ENCODE measurements at regions not wholly inside any gene's neighbourhood (a gene's known extent, or its start where the extent isn't known, plus 50 kb on each side); places are given as distances from the start of the nearest gene placed in this dataset.

DNA sequence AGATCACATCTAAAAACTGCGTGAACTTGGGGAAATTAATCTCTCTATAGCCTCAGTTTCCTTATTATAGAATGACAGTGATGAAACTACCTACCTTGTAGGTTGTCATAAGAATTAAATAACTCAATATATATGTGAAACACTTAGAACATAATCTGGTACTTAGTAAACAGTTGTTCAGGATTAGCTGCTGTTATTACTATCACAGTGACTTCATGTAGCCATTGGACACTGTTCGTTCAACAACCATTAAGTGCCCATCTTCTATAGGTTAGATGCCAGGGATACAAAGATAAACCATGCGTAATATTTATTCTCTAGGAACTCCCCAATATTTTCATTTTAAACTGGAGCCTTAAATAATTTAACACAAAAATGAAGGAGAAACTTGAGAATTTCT, 329.0 kb upstream of the PROK2 start:
- POLR2A ChIA-PET = no interaction called here
- Mint-ChIP-seq H3K4me1 (ENCODE audit: low read depth) (no peaks in the 10 kb centered on the region), H3K9me3 (ENCODE audit: insufficient read depth) (no peaks in the 10 kb centered on the region), H3K4me3 (no peak overlapping the region), H3K27me3 (ENCODE audit: low read depth) (peaks cover 9% of the 10 kb centered on the region), H3K36me3 (ENCODE audit: low read depth) (no peaks in the 10 kb centered on the region), H3K27ac (no peak overlapping the region)
- CTCF ChIA-PET = no interaction called here
- ATAC-seq = no peak
- DNase-seq = no peak

DNA sequence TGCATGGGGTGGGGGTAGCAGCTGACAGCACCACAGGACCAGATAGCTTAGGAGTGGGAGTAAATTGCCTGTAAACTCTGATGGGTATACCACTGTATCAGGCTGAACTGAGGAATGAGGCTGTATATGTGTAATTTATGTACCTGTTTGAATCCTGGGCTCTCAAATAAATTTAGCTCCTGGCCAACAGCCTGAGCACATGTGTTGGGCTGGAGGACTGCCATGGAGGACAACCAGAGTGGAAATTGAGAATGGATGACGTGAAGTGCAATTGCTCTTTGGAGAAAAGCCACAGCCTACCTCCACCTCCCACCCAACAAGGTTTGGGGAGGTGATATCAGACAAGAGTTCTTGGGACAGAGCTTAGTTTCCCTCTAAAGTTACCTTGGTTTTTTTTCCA, 328.6 kb upstream of the PROK2 start:
- no peak overlapping the region for H3K27ac Mint-ChIP-seq
- H3K9me3 Mint-ChIP-seq (ENCODE audit: insufficient read depth) = no peaks in the 10 kb centered on the region
- ATAC-seq = no peak
- H3K4me1 Mint-ChIP-seq (ENCODE audit: low read depth) = no peaks in the 10 kb centered on the region
- DNase-seq = no peak
- H3K36me3 Mint-ChIP-seq (ENCODE audit: low read depth) = no peaks in the 10 kb centered on the region
- POLR2A ChIA-PET = no interaction called here
- peaks cover 9% of the 10 kb centered on the region for H3K27me3 Mint-ChIP-seq (ENCODE audit: low read depth)
- CTCF ChIA-PET = no interaction called here
- H3K4me3 Mint-ChIP-seq = no peak overlapping the region

- DNase-seq (no peak), ATAC-seq (no peak)
- H3K27me3 Mint-ChIP-seq (ENCODE audit: low read depth) = peaks cover 9% of the 10 kb centered on the region
- no peak overlapping the region for H3K4me3 Mint-ChIP-seq
- POLR2A ChIA-PET = no interaction called here
- H3K36me3 Mint-ChIP-seq (ENCODE audit: low read depth) = no peaks in the 10 kb centered on the region
- H3K9me3 Mint-ChIP-seq (ENCODE audit: insufficient read depth) = no peaks in the 10 kb centered on the region
- no peaks in the 10 kb centered on the region for H3K4me1 Mint-ChIP-seq (ENCODE audit: low read depth)
- H3K27ac Mint-ChIP-seq = no peak overlapping the region
- CTCF ChIA-PET = no interaction called here
Measured at GRCh38 chr3:72112435-72112834, 327.5 kb upstream of the PROK2 start.

DNA sequence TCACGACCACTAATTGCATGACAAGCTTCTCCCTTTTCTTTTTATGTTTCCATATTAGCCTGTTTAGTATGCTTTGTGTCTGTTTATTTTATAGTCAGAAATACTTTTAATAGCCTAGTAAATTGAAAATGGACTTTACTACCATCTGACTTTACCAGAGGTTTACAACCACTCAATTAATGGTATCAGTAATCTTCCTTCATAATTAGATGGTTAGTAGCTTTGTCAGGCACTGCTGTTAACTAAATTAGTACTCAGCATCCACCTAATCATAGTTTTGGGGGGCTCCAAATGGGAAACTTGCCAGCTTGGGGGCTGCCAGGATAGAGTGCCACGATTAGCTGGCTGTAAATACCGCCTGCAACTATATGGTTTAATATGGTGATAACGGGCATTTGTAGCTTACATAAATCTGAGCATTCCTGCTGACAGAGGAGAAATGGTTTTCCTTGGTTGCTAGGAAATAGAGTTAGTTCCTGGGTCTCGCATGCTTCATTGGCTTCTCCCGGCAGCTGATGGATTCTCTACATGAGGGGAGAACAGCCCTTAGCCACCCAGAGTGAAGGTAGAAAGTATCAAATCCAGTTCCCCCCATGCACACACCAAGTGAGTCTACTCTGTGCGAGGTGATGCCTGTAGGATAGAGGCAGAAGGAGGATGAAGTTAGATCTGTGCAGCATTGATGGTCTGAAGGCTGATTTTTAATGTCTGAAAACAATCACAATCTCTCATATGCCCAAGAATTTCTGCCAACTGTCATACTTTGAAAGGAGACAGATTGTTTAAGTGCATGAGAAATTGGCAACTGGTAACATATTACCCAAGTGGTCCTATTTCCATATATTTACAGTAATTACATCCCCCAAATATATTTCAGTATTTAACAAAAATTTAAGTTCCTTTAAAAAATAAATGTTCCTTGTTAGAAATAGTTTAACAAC, 326.6 kb upstream of the PROK2 start:
- no peaks in the 10 kb centered on the region for H3K4me1 Mint-ChIP-seq (ENCODE audit: low read depth)
- H3K27me3 Mint-ChIP-seq (ENCODE audit: low read depth) = peaks cover 9% of the 10 kb centered on the region
- H3K36me3 Mint-ChIP-seq (ENCODE audit: low read depth) = no peaks in the 10 kb centered on the region
- ChIA-PET CTCF (no interaction called here), POLR2A (no interaction called here)
- H3K9me3 Mint-ChIP-seq (ENCODE audit: insufficient read depth) = no peaks in the 10 kb centered on the region
- no peak overlapping the region for H3K27ac Mint-ChIP-seq
- no peak overlapping the region for H3K4me3 Mint-ChIP-seq
- DNase-seq (no peak), ATAC-seq (no peak)

DNA sequence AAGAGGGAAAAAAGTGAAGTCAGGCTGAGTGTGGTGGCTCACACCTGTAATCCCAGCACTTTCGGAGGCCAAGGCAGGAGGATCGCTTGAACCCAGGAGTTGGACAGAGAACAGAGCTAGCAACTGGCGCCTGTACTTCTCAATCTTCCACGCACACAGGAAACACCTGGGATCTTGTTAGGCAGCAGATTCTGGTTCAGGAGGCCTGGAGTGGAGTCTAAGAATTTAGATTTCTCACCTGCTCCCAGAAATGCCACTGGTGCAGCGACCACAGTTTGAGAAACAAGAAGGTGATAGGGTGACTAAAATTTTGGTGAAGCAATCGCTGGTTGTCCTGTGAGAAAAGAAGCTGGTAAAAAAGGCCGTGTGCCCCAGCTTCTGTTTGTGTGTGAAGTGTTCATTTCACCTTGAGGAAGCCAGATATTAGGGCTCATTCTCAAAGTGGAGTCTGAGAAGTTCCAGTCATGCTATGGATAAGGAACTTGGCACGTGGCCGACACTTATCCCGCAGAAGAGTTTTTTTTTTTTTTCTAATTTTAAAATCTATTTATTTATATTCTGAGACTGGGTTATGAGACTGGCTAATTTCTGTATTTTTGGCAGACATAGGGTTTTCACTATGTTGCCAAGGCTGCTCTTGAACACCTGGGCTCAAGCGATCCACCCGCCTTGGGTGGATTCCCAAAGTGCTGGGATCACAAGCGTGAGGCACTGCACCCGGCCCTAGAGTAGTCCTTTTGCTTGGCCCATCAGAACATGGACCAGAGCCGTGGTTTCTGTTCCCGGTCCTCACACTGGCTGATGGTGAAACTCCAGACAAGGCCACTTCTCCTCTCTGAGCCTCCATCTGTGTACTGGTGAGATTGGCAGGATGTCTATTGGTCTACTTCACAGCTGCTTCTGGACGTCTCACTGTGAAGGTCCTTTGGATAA, 324.6 kb upstream of the PROK2 start:
- no peak overlapping the region for H3K27ac Mint-ChIP-seq
- POLR2A ChIA-PET = no interaction called here
- DNase-seq (no peak), ATAC-seq (no peak)
- no peaks in the 10 kb centered on the region for H3K36me3 Mint-ChIP-seq (ENCODE audit: low read depth)
- CTCF ChIA-PET = no interaction called here
- no peaks in the 10 kb centered on the region for H3K9me3 Mint-ChIP-seq (ENCODE audit: insufficient read depth)
- no peak overlapping the region for H3K4me3 Mint-ChIP-seq
- no peaks in the 10 kb centered on the region for H3K4me1 Mint-ChIP-seq (ENCODE audit: low read depth)
- peaks cover 9% of the 10 kb centered on the region for H3K27me3 Mint-ChIP-seq (ENCODE audit: low read depth)

- Mint-ChIP-seq H3K4me3 (no peak overlapping the region), H3K36me3 (ENCODE audit: low read depth) (no peaks in the 10 kb centered on the region), H3K27me3 (ENCODE audit: low read depth) (peaks cover 4% of the 10 kb centered on the region), H3K9me3 (ENCODE audit: insufficient read depth) (no peaks in the 10 kb centered on the region), H3K27ac (no peak overlapping the region), H3K4me1 (ENCODE audit: low read depth) (peaks cover 16% of the 10 kb centered on the region)
- DNase-seq (no peak), ATAC-seq (no peak)
- CTCF ChIA-PET = interaction anchor here (0.8 kb wide), 1 partner anchor 11 kb away, joined by 3 read pairs; no protein-coding TSS in a partner anchor
- POLR2A ChIA-PET = no interaction called here
Measured at GRCh38 chr3:72105306-72105705, 320.4 kb upstream of the PROK2 start.

DNA sequence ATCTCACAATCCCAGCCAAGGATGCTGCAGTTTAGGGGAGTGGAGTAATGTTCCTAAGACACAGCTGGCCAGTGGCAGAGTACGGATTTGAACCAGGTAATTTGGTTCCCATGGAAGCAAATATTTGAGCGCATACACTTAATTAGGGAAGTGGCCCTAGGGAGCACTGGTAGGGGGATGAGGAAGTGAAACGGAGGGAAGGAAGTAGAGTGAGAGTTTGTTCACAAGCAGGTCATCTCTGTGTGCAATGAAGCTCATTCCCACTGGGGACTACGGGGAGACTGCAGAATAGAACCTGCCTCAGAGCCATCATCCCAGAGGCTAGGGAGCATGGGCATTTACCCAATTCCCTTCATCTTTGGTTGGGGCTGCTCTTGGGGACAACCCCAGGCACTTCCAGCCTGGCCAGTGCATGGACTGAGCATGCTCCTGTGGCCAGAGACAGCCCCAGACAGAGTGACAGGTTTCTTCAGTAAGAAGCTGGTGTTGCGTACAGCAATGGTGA, 317.2 kb upstream of the PROK2 start:
- Mint-ChIP-seq H3K9me3 (ENCODE audit: insufficient read depth) (no peaks in the 10 kb centered on the region), H3K36me3 (ENCODE audit: low read depth) (no peaks in the 10 kb centered on the region), H3K27ac (no peak overlapping the region), H3K4me1 (ENCODE audit: low read depth) (peaks cover 27% of the 10 kb centered on the region), H3K27me3 (ENCODE audit: low read depth) (peaks cover 9% of the 10 kb centered on the region), H3K4me3 (no peak overlapping the region)
- ATAC-seq (no peak), DNase-seq (no peak)
- CTCF ChIA-PET = interaction anchor here (1.8 kb wide), 1 partner anchor 34 kb away, joined by 4 read pairs; no protein-coding TSS in a partner anchor
- POLR2A ChIA-PET = interaction anchor here (0.6 kb wide), 1 partner anchor 88 kb away, joined by 3 read pairs; no protein-coding TSS in a partner anchor

DNA sequence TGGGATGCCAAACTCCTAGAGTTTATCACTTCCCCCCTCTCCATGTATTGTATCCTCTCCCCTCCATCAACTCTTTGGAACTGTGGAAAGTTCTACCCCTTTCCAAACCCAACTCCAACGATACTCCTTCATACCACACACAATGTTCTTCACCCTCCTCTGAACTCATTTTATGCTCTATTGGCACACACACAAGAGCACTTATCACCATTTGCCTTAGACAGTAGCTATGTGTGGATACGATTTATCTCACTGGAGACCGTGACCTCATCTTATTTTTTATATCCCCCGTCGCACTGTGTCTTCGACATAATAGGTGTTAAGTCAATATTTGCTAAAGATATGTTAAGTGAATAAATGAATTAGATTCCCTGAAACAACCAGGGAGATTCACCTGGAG, 316.5 kb upstream of the PROK2 start:
- peaks cover 11% of the 10 kb centered on the region for H3K27me3 Mint-ChIP-seq (ENCODE audit: low read depth)
- DNase-seq (no peak), ATAC-seq (no peak)
- CTCF ChIA-PET = no interaction called here
- H3K27ac Mint-ChIP-seq = no peak overlapping the region
- no peak overlapping the region for H3K4me3 Mint-ChIP-seq
- H3K36me3 Mint-ChIP-seq (ENCODE audit: low read depth) = no peaks in the 10 kb centered on the region
- POLR2A ChIA-PET = interaction anchor here (0.6 kb wide), 1 partner anchor 89 kb away, joined by 3 read pairs; no protein-coding TSS in a partner anchor
- H3K4me1 Mint-ChIP-seq (ENCODE audit: low read depth) = peaks cover 27% of the 10 kb centered on the region
- H3K9me3 Mint-ChIP-seq (ENCODE audit: insufficient read depth) = no peaks in the 10 kb centered on the region

GRCh38 chr3:72100601-72101187, 315.7 kb upstream of the PROK2 start:
- no peaks in the 10 kb centered on the region for H3K36me3 Mint-ChIP-seq (ENCODE audit: low read depth)
- peaks cover 11% of the 10 kb centered on the region for H3K27me3 Mint-ChIP-seq (ENCODE audit: low read depth)
- POLR2A ChIA-PET = no interaction called here
- H3K4me1 Mint-ChIP-seq (ENCODE audit: low read depth) = peaks cover 27% of the 10 kb centered on the region
- H3K27ac Mint-ChIP-seq = peak overlapping the region; percentile 74
- DNase-seq (peak; percentile 89), ATAC-seq (peak; percentile 90)
- peak overlapping the region; percentile 71 for H3K4me3 Mint-ChIP-seq
- CTCF ChIA-PET = interaction anchor here (0.6 to 1.2 kb wide), 4 partner anchors 224 to 720 kb away, joined by 3 to 4 read pairs (median 3); no protein-coding TSS in a partner anchor
- no peaks in the 10 kb centered on the region for H3K9me3 Mint-ChIP-seq (ENCODE audit: insufficient read depth)

DNA sequence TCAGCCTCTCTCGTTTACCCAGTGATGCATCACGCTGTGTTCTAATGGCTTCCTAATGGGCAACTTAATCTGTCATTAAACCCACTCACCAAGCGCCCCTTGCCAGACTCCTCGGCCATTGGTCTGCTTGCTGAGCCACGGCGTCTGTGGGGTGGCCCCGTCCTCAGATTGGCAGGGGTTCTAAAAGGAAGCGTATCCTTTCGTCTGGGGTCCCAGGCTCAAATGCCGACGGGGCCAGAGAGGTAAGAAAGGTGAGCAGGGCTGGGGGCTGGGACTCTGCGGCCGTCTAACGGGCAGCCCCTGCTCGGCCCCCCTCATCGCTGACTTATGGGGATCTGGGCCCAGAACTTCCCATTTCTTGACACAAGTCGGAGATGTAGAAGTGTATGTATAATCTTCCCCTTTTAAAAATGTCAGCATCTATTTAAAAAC, 315.1 kb upstream of the PROK2 start:
- peaks cover 11% of the 10 kb centered on the region for H3K27me3 Mint-ChIP-seq (ENCODE audit: low read depth)

DNA sequence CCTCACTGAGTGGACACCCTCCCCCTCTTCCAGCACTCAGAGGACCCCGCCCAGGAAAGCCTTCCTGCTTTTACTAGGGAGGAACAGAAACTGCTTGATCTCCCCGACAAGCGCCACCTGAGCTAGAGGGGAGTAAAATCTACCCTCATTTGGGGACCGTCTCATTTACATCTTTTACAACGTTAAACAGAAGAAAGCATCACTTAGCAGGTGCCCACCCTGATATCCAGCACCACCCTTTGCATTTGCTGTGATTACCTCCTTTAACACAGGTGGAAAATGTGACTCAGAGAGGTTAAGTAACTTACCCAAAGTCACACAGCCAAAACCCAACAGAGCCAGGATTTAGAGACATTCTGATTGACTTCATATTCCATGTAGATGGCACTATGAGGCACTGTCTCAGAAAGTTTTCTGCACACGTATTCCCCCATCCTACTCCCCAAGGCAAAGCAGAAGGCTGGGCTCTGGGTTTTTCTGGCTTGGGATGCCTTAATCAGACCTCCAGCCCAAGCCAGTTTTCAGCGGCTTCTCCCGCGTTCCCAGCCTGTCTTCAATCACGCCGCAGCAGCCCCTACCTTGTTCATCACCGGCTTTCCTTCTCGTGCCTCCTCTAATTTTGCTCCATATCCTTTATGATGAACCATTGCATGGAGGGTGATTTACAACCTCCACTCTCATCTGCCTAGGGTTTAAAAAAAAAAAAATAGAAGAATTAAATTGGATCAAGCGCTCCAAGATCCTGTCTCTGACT, 314.6 kb upstream of the PROK2 start:
- no peak overlapping the region for H3K27ac Mint-ChIP-seq
- no peaks in the 10 kb centered on the region for H3K9me3 Mint-ChIP-seq (ENCODE audit: insufficient read depth)
- ChIA-PET CTCF (no interaction called here), POLR2A (no interaction called here)
- H3K36me3 Mint-ChIP-seq (ENCODE audit: low read depth) = no peaks in the 10 kb centered on the region
- H3K4me3 Mint-ChIP-seq = no peak overlapping the region
- DNase-seq (no peak), ATAC-seq (no peak)
- H3K4me1 Mint-ChIP-seq (ENCODE audit: low read depth) = peaks cover 27% of the 10 kb centered on the region
- peaks cover 11% of the 10 kb centered on the region for H3K27me3 Mint-ChIP-seq (ENCODE audit: low read depth)

More for the DNA sequence above, 315.1 kb upstream of the PROK2 start:
- Mint-ChIP-seq H3K9me3 (ENCODE audit: insufficient read depth) (no peaks in the 10 kb centered on the region), H3K27ac (peak overlapping the region; percentile 74), H3K4me3 (peak overlapping the region; percentile 71), H3K36me3 (ENCODE audit: low read depth) (no peaks in the 10 kb centered on the region), H3K4me1 (ENCODE audit: low read depth) (peaks cover 27% of the 10 kb centered on the region)
- ATAC-seq (no peak), DNase-seq (no peak)
- ChIA-PET POLR2A (no interaction called here), CTCF (interaction anchor here (0.8 to 1.2 kb wide), 3 partner anchors 224 to 721 kb away, joined by 3 to 4 read pairs (median 3); no protein-coding TSS in a partner anchor)

All from activated CD8-positive, alpha-beta T cell treated with anti-CD3 and anti-CD28 coated beads, Interleukin-2, amount 10 ng/mL, durations not matched to agents 7 days and 5 days (primary cell).